SK-N-SH (cell line): ENCODE measurements at regions not wholly inside any gene's neighbourhood (a gene's known extent, or its start where the extent isn't known, plus 50 kb on each side); places are given as distances from the start of the nearest gene placed in this dataset.
A peak's percentile ranks its signal among the peaks of the same experiment; 100 is the strongest.

ENCODE experiments used
- CTCF ChIA-PET: fragments of 300-600, 350-600 bp; formaldehyde crosslinking; extraction: SDS; loops from one replicate; lab custom pipeline; 2021; lab: Yijun Ruan, JAX
- POLR2A ChIA-PET: fragments of 350-600 bp; sonication (Branson Sonifier 250); formaldehyde crosslinking; extraction: SDS; loops from one replicate; lab custom pipeline; 2020; ENCODE audit warnings: antibody characterized with exemption, inconsistent platforms; lab: Yijun Ruan, JAX
- DNase-seq: peaks from one replicate; pipeline ENCODE4 v3.0.0; 2012
- H2AFZ ChIP-seq: fragments of 200-600 bp; sonication (generic); 2 replicates; pipeline ENCODE4 v1.8.1; 2016; ENCODE audit warnings: antibody characterized with exemption, mild to moderate bottlenecking, low read depth
- H3F3A ChIP-seq: fragments of 200-600 bp; sonication (generic); replicated peaks from 2 replicates; pipeline ENCODE3; 2016; ENCODE audit warnings: antibody characterized with exemption, mild to moderate bottlenecking; ENCODE audit not compliant: insufficient read depth
- H3K27ac ChIP-seq, 2 experiments: fragments of 200-500 bp in 1 of 2; fragments of 200-600 bp in 1 of 2; sonication (Bioruptor generic) in 1 of 2; sonication (generic), shearing (Covaris generic) in 1 of 2; 2 replicates each; pipeline versions ENCODE4 v1.5.1 to v1.6.1; 2014 to 2016; ENCODE audit warnings: low read depth in 2 of 2, inconsistent platforms in 1 of 2, low read length in 1 of 2, mild to moderate bottlenecking in 1 of 2, mixed read lengths in 1 of 2
- H3K27me3 ChIP-seq: fragments of 200-600 bp; sonication (generic), shearing (Covaris generic); 2 replicates; pipeline ENCODE4 v1.6.1; 2016; ENCODE audit warnings: mixed run types; ENCODE audit not compliant: insufficient read depth
- H3K36me3 ChIP-seq, 2 experiments: fragments of 200-500 bp in 1 of 2; fragments of 200-600 bp in 1 of 2; sonication (Bioruptor generic) in 1 of 2; sonication (generic) in 1 of 2; replicated peaks in 1 of 2; 2 replicates each; pipeline versions ENCODE3 to v1.5.1; 2014 to 2016; ENCODE audit warnings: low read length in 1 of 2, mild to moderate bottlenecking in 1 of 2; ENCODE audit not compliant: insufficient read depth in 2 of 2, control insufficient read depth in 1 of 2
- H3K4me1 ChIP-seq, 2 experiments: fragments of 200-500 bp in 1 of 2; fragments of 200-600 bp in 1 of 2; sonication (Bioruptor generic) in 1 of 2; sonication (generic), shearing (Covaris generic) in 1 of 2; 2 replicates each; pipeline versions ENCODE4 v1.5.1 to v1.6.1; 2014 to 2016; ENCODE audit warnings: low read depth in 1 of 2, low read length in 1 of 2, mixed run types in 1 of 2; ENCODE audit not compliant: insufficient read depth in 2 of 2, control insufficient read depth in 1 of 2
- H3K4me2 ChIP-seq: fragments of 200-600 bp; sonication (generic), shearing (Covaris generic); 2 replicates; pipeline ENCODE4 v1.6.1; 2017; ENCODE audit warnings: mixed run types
- H3K4me3 ChIP-seq, 2 experiments: fragments of 200-500 bp in 1 of 2; fragments of 200-600 bp in 1 of 2; sonication (Bioruptor generic) in 1 of 2; sonication (generic), shearing (Covaris generic) in 1 of 2; 2 replicates each; pipeline versions ENCODE4 v1.5.1 to v1.8.1; 2014 to 2016; ENCODE audit warnings: low read depth in 2 of 2, inconsistent platforms in 1 of 2, low read length in 1 of 2, mild to moderate bottlenecking in 1 of 2, mixed read lengths in 1 of 2, moderate library complexity in 1 of 2
- H3K79me2 ChIP-seq: fragments of 200-600 bp; sonication (generic); 2 replicates; pipeline ENCODE4 v1.8.1; 2017; ENCODE audit warnings: mild to moderate bottlenecking; ENCODE audit not compliant: insufficient read depth
- H3K9ac ChIP-seq: fragments of 200-600 bp; sonication (generic); 2 replicates; pipeline ENCODE4 v1.6.1; 2017; ENCODE audit warnings: mixed run types
- H3K9me2 ChIP-seq: fragments of 200-600 bp; sonication (generic); 2 replicates; pipeline ENCODE4 v1.6.1; 2017; ENCODE audit warnings: mixed run types
- H3K9me3 ChIP-seq: fragments of 200-600 bp; sonication (generic); 2 replicates; pipeline ENCODE4 v1.6.1; 2017; ENCODE audit warnings: mixed run types, mild to moderate bottlenecking, moderate library complexity
- H4K20me1 ChIP-seq: fragments of 200-600 bp; sonication (generic); 2 replicates; pipeline ENCODE4 v1.6.1; 2017; ENCODE audit warnings: mild to moderate bottlenecking, mixed run types; ENCODE audit not compliant: insufficient read depth
- ELF1 ChIP-seq: IDR thresholded peaks from 2 replicates; pipeline ENCODE4 v1.4.0; 2012
- FOSL2 ChIP-seq: IDR thresholded peaks from 2 replicates; pipeline ENCODE4 v1.4.0; 2012; ENCODE audit warnings: low read depth, mild to moderate bottlenecking, moderate library complexity, borderline replicate concordance
- FOXJ3 ChIP-seq: sonication (generic); formaldehyde crosslinking; IDR thresholded peaks from 2 replicates; pipeline ENCODE4 v1.5.1; 2020; ENCODE audit warnings: mild to moderate bottlenecking, missing genetic modification reagents
- FOXM1 ChIP-seq: IDR thresholded peaks from 2 replicates; pipeline ENCODE4 v1.4.0; 2012; ENCODE audit warnings: low read depth, mild to moderate bottlenecking
- GATA2 ChIP-seq: sonication (generic); formaldehyde crosslinking; IDR thresholded peaks from 2 replicates; pipeline ENCODE4 v1.5.0; 2020; ENCODE audit warnings: mild to moderate bottlenecking, missing genetic modification reagents
- IRF3 ChIP-seq: fragments of 150-350 bp; IDR thresholded peaks from 2 replicates; pipeline ENCODE4 v1.6.1; 2016; ENCODE audit warnings: mild to moderate bottlenecking, low read depth, low read length
- JUND ChIP-seq: IDR thresholded peaks from 2 replicates; pipeline ENCODE4 v1.4.0; 2012
- MEF2A ChIP-seq: IDR thresholded peaks from 2 replicates; pipeline ENCODE4 v1.4.0; 2012; ENCODE audit warnings: low read depth, borderline replicate concordance
- NFIC ChIP-seq: IDR thresholded peaks from 2 replicates; pipeline ENCODE4 v1.4.0; 2012; ENCODE audit warnings: borderline replicate concordance
- RAD21 ChIP-seq: IDR thresholded peaks from 2 replicates; pipeline ENCODE4 v1.6.1; 2012; ENCODE audit warnings: mild to moderate bottlenecking, low read length
- REST ChIP-seq: IDR thresholded peaks from 2 replicates; pipeline ENCODE4 v1.6.1; 2012; ENCODE audit warnings: mild to moderate bottlenecking, low read depth, low read length, moderate library complexity
- SIN3A ChIP-seq: IDR thresholded peaks from 2 replicates; pipeline ENCODE4 v1.6.1; 2012; ENCODE audit warnings: low read depth, mild to moderate bottlenecking, low read length, moderate library complexity, borderline replicate concordance
- WGBS: methylation state at CpG from one replicate; pipeline ENCODE4 v1.1.6; 2017; ENCODE audit warnings: low lambda C conversion rate; 5-methylcytosine and 5-hydroxymethylcytosine counted together
- TF ChIP-seq, protein P1 (sequence below): IDR thresholded peaks from 2 replicates; pipeline ENCODE4; 2012
- TF ChIP-seq, protein P2 (sequence below): fragments of 200-600 bp; sonication (generic); IDR thresholded peaks from 2 replicates; pipeline ENCODE4 v1.6.1; 2017; ENCODE audit warnings: antibody characterized with exemption, mild to moderate bottlenecking, moderate library complexity

DNA sequence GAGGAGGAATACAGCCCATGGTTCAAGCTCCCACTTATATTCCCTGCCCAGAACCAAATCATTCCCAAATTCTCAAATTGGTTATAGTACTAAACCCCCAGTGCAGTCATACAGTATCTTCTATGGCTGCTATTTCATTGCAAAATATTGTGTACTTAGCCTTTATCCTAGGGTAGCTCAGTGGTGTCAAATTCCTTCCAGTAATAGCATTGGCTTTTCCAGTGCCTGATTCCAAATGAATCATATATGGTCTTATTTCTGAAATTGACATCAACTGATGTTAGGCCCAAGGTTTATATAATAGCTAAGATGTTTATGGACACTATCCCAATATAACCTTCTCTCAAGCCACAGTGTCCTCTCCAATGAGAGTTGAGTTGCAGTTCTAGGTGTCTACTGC, 256.7 kb downstream of the NDUFS4 start:
- H3K27ac ChIP-seq, result no peak overlapping the region
- no peaks in the 10 kb centered on the region for H4K20me1 ChIP-seq
- no peak overlapping the region for H3K4me2 ChIP-seq
- H3F3A ChIP-seq, result no peaks in the 10 kb centered on the region
- no peak overlapping the region for H3K9ac ChIP-seq
- DNase-seq, result no peak
- H3K27me3 ChIP-seq, result no peaks in the 10 kb centered on the region
- ChIA-PET CTCF (interaction anchor here (0.8 kb wide), 1 partner anchor 10 kb away, joined by 3 read pairs; no protein-coding TSS in a partner anchor), POLR2A (no interaction called here)
- no peak overlapping the region for H3K4me3 ChIP-seq
- H3K79me2 ChIP-seq, result no peaks in the 10 kb centered on the region
- TF ChIP-seq, protein P1, sequence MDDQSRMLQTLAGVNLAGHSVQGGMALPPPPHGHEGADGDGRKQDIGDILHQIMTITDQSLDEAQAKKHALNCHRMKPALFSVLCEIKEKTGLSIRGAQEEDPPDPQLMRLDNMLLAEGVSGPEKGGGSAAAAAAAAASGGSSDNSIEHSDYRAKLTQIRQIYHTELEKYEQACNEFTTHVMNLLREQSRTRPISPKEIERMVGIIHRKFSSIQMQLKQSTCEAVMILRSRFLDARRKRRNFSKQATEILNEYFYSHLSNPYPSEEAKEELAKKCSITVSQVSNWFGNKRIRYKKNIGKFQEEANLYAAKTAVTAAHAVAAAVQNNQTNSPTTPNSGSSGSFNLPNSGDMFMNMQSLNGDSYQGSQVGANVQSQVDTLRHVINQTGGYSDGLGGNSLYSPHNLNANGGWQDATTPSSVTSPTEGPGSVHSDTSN, result no peak
- TF ChIP-seq FOXJ3 (CRISPR knock-in tag), result no peak
- no peak for TF ChIP-seq ELF1
- TF ChIP-seq MEF2A, result no peak
- no peak for TF ChIP-seq JUND
- TF ChIP-seq GATA2 (CRISPR knock-in tag), result no peak
- H3K4me1 ChIP-seq, result no peaks in the 10 kb centered on the region
- no peaks in the 10 kb centered on the region for H3K36me3 ChIP-seq
- H2AFZ ChIP-seq, result no peak overlapping the region
- H3K9me2 ChIP-seq, result no peaks in the 10 kb centered on the region
- no peaks in the 10 kb centered on the region for H3K9me3 ChIP-seq

GRCh38 chr5:53819482-53819881, 259.0 kb downstream of the NDUFS4 start:
- no peaks in the 10 kb centered on the region for H3K4me1 ChIP-seq
- TF ChIP-seq SIN3A, result no peak
- TF ChIP-seq RAD21, result no peak
- TF ChIP-seq IRF3, result no peak
- no peak for TF ChIP-seq JUND
- TF ChIP-seq REST, result no peak
- no peak for TF ChIP-seq NFIC
- TF ChIP-seq, protein P2, sequence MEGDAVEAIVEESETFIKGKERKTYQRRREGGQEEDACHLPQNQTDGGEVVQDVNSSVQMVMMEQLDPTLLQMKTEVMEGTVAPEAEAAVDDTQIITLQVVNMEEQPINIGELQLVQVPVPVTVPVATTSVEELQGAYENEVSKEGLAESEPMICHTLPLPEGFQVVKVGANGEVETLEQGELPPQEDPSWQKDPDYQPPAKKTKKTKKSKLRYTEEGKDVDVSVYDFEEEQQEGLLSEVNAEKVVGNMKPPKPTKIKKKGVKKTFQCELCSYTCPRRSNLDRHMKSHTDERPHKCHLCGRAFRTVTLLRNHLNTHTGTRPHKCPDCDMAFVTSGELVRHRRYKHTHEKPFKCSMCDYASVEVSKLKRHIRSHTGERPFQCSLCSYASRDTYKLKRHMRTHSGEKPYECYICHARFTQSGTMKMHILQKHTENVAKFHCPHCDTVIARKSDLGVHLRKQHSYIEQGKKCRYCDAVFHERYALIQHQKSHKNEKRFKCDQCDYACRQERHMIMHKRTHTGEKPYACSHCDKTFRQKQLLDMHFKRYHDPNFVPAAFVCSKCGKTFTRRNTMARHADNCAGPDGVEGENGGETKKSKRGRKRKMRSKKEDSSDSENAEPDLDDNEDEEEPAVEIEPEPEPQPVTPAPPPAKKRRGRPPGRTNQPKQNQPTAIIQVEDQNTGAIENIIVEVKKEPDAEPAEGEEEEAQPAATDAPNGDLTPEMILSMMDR, result no peak
- no peak for TF ChIP-seq FOXM1
- TF ChIP-seq FOSL2, result no peak
- no peak for TF ChIP-seq MEF2A
- H3K9ac ChIP-seq, result no peak overlapping the region
- H3K27me3 ChIP-seq, result no peaks in the 10 kb centered on the region
- H3K4me3 ChIP-seq, result no peak overlapping the region
- ChIA-PET CTCF (no interaction called here), POLR2A (no interaction called here)
- no peaks in the 10 kb centered on the region for H3K9me3 ChIP-seq
- H4K20me1 ChIP-seq, result no peaks in the 10 kb centered on the region
- H3K4me2 ChIP-seq, result no peak overlapping the region
- H3F3A ChIP-seq, result no peaks in the 10 kb centered on the region
- H2AFZ ChIP-seq, result 0 out of 2 replicates have a peak overlapping the region, but pooled peaks have one; percentile 13
- H3K27ac ChIP-seq, result no peak overlapping the region
- H3K9me2 ChIP-seq, result no peaks in the 10 kb centered on the region
- no peaks in the 10 kb centered on the region for H3K79me2 ChIP-seq
- 42% methylated on average over 8 of the region's 8 CpGs for WGBS
- H3K36me3 ChIP-seq, result no peaks in the 10 kb centered on the region
- DNase-seq, result peak; percentile 8
